GM18502 (cell line): ENCODE measurements at regions not wholly inside any gene's neighbourhood (a gene's known extent, or its start where the extent isn't known, plus 50 kb on each side); places are given as distances from the start of the nearest gene placed in this dataset.
A peak's percentile ranks its signal among the peaks of the same experiment; 100 is the strongest.
"Not testable (repeated sequence)": the region's sequence is repeated elsewhere in the genome, so short reads cannot be mapped to it uniquely, and the experiment has no call there.

Experiments
- ATAC-seq: cut with Tn5 transposase; IDR thresholded peaks from one replicate; pipeline ENCODE4 v1.9.1; 2021; ENCODE audit warnings: mild to moderate bottlenecking; ENCODE audit not compliant: unreplicated experiment, poor library complexity

DNA sequence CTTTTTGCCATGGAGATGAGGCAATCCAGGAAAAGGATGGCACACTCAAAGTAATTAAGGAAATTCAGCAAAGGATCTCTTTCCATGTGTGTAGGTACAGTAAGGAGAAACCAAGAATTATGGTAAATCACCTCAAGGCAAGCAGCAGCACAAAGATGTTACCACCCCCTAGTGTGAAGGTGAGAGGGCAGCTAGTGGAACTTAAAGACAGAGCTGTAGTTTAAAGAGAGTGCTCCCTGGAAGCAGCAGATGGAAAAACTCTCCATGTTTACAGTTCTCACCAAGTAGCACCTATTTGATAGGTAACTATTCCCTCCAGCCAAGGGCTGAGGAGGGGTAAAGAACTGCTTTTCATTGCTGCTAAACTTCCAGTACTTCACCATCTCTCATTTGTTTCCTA, 860.4 kb upstream of the CRIM1 start:
- ATAC-seq, result no peak

DNA sequence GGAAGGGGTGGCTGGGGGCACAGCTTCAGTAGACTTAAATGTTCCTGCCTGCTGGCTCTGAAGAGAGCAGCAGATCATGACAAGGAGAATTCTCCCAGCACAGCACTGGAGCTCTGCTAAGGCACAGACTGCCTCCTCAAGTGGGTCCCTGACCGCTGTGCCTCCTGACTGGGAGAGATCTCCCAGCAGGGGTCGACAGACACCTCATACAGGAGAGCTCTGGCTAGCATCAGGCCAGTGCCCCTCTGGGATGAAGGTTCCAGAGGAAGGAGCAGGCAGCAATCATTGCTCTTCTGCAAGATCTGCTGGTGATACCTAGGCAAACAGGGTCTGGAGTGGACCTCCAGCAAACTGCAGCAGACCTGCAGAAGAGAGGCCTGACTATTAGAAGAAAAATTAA, 877.5 kb upstream of the CRIM1 start:
- ATAC-seq, result not testable (repeated sequence)

DNA sequence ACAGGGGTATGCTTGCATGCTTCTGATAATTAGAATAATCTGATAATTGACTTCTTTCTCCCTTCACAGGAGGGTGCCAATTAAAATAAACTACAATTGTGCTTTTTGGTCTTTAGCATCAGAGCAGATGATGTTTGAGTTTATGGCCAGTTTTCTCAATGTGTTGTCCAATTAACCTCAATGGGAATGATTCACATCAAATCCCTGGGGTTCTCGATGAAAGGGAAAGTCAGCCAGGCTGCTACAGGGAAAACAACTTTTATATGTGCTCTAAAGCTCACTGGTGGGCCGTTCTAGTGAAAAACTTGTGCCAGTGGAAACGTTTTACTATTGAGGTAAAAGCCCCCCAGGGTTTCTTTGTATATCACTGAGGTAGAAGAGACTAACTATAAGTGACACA, 887.3 kb upstream of the CRIM1 start:
- no peak for ATAC-seq

DNA sequence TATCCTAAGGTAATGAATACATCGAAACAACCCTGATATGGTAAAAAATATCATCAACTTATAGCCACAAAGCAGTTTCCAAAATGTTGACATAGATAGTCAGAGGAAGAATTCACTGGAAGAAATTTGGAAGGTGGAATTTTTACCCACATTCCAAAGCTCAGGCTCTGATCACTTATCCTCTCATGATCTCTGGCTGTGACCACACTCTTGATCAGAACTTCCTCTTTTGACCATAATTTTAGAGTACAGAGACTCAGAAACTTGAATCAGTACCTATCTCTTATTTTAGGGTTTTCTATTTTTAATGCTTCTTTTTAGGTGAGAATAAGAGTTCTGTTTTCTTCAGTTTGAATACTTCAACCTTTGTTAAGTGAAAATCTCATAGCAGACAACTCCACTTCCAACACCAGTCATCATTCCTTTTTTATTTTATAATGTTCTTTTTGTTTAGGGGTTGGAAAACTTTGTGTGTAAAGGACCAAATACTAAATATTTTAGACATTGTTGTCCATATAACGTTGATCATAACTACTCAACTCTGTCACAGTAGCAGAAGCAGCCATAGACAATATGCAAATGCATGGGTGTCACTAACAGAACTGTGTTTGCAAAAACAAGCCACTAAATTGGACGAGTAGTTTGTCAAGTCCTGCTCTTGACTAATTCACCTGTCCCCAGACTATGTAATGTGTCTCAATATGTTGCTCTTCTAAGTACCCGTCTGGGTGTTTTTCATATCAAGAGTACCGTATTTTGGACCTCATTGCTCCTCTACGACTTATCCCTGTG, 891.6 kb upstream of the CRIM1 start:
- ATAC-seq, result peak; percentile 66

DNA sequence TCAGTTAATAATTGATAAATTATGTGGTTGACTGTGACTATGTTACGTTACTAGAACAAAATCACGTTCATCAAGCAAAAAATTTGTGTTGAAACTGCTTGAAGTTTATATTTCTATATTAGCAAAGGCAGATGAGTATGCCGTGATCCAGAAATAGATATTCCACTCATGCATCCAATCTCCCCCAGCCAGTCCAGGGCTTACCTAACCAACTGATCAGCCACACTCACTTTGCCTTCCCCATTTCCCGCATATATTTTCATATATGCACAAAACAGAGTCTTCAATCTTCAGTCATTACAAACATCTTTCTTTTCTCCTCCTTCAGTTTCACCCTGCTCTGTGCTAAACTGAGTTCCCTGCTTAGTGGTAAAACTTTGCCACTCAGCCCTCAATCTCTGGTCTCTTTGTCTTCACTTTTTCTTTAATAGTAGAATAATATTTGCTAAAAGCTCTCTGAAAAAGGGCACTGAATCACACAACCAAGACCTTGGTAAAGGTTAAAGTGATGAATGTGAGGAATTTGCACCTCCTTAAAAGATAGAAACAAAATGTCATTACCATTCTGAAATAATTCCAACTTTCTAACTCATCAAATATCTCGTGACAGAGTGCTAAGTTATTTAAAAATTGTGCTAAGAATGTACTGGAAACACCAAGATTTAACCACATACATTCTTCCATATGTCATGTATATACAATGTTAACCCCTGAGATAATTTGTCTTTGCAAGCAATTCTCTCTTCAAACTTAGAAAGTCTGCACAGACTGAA, 893.2 kb upstream of the CRIM1 start:
- no peak for ATAC-seq

DNA sequence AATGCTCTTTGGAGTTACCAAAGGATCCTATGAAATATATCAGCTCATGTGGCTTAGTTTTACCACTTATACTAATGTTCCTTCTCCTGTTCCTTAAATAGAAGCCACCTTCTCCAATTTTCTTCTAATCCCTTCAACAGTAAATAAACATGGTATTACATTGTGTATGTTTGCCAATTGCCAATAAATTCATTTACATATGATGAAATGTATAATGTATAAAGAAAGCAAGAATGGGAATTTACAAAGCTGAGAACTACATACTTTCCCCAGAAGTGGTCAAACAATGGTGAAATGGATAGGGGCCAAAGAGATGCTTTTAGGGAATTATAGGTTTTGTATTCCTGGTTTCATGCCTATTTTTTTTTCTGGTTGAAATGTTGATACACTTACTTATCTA, 894.2 kb upstream of the CRIM1 start:
- ATAC-seq, result no peak

DNA sequence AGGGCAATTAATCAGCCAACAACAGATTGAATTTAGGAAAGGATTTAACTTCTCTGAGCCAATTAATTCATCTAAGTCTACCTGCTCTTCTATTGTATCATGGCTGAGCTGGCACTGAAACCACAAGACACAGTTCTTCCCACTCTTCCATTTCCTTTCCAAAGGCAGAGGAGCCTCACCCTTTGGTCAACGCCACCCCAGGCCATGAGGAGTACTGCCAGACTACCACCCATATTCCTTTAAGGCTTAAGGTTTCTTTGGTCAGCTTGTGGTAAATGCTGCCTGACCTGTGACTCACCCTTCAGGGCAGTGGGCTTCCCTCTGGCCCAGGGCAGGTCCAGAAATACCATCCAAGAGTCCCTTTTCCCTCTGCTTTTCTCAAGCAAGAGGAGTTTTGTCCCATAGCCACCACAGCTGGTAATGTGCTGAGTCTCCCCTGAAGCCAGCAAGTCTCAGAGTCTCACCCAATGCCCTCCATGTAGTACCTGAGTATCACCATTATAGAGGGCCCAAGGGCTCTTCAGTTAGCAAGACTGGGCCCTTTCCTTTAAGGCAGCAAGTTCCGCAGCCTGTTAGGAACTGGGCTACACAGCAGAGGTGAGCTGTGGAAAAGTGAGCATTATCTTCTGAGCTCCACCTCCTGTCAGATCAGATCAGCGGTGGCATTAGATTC, 900.5 kb upstream of the CRIM1 start:
- no peak for ATAC-seq

DNA sequence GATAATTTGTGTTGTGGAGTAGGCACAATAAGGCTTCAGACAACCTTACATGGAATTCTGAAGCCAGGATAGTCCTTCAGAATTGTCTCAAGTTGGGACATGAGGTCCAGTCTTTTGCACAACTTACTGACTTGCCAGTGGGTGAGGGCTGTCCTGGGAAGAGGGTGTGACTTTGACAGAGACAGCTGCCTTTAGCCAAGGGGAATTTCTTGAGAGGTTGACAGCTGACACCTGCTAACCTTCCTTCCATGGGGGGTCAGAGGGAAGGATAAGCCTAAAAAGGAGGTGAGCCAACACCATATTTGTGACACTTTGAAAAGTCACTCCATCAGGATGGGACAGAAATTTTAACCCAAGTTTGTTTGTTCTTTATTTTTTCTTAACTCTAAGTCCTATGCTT, 907.8 kb upstream of the CRIM1 start:
- no peak for ATAC-seq

DNA sequence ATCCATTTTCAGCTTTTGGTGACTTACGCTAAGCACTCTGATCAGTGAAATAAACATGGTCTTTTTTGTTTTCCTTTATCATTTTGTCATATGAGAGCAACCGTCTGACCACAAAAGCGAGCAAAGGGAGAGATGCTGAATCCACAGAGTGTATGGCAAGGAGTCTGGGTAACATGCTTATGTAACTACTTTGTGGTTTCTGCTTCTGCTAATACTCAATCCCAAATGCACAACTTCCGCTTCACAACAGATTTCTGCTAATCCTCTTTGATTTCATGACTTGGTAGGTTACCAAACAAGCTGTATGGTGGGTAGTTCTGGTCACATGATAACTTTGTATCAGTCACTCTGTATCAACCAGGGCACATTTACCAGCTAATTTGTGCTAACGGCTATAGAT, 908.4 kb upstream of the CRIM1 start:
- no peak for ATAC-seq

DNA sequence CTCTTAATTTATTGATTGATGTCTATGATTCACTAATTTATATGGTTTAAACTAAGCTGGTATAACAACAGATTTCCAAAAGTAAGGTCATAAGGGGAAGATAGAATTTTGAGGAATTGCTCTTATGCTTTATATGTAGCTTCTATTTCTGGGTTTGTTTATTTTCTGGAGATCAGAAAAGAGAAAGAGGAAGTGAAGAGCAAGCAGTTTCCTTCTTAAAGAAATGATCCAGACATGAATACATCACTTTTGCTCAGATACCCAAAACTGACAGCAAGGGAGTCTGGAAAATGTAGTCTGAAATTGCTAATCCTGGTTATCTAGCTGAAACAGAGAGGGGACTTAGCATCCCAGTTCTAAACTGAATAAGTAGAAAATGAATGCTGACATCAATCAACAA, 912.5 kb upstream of the CRIM1 start:
- ATAC-seq, result no peak

DNA sequence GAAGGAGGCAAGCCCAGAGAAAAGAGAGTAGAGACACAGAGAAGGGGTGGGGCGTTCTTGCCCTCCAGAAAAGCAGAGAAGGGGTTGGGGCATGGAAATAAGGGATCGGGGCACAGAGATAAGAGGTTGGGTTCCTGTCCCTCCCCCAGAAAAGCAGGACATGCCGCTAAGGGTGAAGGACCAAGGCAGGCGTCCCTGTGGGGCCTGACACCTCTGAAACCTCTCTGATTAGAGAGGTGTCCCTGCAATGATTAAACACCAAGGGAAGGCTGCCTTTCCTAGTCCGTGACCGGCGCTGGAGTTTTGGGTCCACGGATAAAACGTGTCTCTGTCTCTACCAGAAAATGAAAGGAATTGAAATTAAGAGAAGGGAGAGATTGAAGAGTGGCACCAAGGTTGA, 914.0 kb upstream of the CRIM1 start:
- ATAC-seq, result not testable (repeated sequence)

DNA sequence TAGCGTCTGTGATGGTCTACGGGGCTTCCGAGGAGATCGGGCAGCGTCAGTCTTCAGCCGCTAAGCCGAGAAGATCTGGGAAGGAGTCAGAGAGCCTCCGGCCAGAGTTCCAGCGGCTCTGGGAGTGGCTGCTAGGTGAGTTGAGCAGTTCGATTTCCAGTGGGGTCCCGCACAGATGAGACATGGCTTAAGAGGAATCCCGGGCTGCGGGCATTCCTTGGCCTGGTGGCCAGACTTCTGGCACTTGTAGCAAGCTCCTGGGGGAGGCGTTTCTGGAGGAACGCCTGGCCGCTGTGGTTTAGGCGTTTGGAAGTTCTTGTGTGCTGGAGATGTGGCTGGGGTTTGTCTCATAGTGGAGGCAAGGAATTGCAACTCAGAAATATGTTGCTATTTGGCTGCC, 915.3 kb upstream of the CRIM1 start:
- ATAC-seq, result not testable (repeated sequence)

DNA sequence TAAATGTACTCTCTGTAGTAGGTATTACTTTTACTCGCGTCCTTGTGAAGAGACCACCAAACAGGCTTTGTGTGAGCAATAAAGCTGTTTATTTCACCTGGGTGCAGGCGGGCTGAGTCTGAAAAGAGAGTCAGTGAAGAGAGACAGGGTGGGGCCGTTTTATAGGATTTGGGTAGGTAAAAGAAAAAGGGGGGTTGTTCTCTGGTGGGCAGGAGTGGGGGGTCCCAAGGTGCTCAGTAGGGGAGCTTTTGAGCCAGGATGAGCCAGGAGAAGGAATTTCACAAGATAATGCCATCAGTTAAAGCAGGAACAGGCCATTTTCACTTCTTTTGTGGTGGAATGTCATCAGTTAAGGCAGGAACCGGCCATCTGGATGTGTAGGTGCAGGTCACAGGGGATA, 918.7 kb upstream of the CRIM1 start:
- not testable (repeated sequence) for ATAC-seq

DNA sequence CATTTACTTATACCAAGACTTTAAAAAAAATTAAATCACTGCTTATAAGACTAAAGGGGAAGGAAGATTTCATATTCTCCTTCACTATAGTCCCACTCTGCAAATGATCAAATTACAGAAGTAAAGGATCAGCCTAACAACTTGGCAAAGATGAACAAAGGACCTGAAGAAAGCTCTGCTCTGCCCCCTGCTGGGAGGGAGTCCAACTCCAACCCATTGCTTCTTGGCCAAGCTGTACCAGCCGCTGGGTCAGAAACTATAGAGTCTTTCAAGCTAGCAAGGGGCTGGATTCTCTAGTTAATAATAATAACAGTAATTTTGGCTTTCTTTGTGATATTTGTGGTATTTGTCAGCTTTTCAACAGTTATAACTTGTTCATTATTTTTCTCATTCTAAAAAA, 927.0 kb upstream of the CRIM1 start:
- ATAC-seq, result peak; percentile 76

DNA sequence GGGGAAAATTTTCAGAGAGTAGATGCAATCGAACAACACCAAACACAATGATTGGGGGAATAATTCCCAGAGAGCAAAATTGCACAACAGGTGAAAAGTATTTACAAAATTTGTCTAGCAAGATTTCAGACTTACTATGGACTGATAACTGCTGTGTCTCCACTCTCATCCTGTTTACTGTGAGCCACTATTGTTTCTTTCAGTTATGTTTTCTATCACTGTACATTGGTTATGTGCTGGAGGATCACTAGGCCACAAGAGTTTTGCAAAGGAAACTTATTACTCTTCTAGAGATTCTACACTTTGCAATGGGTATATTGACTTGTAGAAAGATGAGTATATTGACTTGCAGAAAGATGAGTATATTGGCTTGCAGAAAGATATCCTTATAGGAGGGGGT, 934.1 kb upstream of the CRIM1 start:
- no peak for ATAC-seq

DNA sequence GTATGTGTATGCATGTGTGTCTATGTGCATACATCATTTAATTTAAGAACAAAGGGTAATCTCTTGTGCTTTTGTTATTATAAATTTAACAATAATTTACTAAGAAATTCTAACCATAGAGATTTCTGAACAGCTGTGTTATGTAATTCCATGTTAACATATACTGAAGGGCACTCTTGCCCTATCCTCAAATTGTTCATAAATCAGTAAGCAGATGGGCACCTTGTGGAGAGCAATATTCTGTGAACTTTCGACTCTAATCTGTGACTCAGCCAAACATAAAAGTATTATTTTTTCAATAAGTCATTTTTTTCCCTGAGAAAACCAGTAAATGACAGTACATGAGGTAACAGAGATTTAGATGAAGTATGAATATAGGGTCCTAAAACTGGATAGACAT, 938.3 kb upstream of the CRIM1 start:
- ATAC-seq, result no peak

DNA sequence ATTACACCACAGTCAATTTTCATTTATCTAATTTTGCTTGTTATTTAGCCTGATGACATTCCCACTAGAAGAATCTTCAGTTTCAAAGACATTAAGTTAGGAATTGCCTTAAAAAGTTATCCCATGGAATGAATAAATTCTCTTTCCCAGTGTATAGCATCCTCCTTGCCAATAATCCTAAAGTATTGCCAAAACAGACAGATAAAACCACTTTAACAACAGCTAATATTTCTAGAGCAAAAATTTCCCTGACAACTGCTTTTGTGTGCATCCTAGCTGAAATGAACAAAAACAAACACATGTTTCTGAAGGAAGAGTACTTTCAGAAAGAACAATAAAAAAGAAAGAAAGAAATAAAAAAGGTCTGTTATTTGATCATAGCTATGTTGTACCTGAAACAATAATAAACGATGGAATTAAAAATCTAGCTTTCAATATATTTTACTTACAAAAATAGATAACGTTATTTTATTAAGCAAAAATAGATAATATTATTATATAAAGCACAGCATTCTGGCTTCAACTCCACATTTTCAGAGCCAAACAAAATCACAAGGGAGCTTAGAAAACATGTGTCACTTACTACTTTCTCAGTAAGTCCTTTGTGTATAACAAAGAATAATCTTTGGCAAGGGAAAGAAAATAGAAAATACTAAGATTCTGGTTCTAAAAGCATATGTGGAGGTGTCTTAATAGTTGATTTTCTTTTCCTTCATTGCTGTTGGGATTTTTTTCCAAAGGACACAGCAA, 939.0 kb upstream of the CRIM1 start:
- ATAC-seq, result no peak

DNA sequence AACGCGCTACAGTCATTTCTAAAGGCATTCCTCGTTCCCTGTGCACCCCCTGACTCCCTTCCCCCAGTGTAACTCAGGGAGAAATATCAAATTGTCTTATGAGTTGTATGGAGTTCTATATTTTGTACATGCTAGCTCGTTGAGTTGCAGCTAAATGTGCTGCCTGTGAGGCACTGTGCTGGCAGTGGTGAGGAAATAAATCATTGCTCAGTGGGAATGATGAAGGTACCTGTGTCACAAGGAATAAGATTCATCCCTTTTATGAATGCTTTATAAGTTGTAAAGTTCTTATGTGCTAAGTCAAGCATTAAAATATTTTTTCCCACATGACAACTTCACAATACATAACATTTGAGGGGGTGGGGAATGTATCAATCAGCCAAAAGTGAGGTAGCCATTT, 939.6 kb upstream of the CRIM1 start:
- no peak for ATAC-seq

DNA sequence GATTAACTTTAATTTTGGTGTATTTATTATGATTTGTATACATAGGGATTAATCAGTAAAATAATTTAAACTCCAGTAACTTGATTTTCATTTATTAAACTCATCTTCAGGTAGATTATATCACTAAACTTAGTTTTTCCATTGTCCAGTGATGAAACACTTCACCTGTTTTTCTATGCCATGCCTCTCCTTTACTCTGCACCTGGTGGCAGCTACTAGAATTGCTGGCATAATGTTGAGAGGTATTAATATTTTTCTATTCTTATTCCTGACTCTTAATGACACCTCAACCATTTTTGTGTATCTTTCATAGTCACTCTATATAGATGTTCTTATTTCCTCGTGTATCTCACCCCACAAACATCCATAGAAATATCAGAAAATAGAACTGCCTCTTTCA, 940.3 kb upstream of the CRIM1 start:
- ATAC-seq, result no peak

DNA sequence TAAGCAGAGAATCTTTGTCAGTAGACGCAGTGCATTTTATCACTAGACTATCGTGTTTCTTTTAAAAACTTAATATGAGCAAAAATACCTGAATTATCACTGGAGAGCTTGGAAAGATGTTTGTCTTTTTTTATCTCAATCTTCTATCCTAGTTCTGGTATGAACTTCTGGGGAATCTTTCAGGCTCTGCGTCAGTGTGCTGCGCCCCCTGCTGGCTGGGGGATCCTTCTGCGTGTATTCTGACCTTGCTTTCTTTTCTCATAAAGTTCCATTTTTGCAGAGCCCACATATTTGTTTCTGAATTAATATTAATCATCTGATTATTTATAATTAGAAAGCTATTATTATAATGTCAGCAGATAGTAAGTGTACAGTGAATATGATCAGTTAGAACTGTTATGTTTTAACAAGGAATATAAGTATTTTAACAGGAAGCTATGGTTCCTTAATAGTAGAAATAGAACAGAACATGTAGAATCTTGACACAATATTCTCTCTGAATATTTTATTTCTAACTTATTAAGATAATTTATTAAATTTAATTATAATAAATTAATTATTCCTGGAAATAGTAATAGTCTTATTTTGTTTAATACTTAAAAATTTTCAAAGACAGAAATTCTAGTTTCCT, 945.0 kb upstream of the CRIM1 start:
- ATAC-seq, result peak; percentile 89
